GM12878 (cell line): ENCODE measurements at regions not wholly inside any gene's neighbourhood (a gene's known extent, or its start where the extent isn't known, plus 50 kb on each side); places are given as distances from the start of the nearest gene placed in this dataset.

Experiments used
- ATAC-seq: fragments of 200-7000 bp; cut with Tn5 transposase; 3 replicates; pipeline ENCODE4 v1.9.1; 2020; ENCODE audit warnings: mild to moderate bottlenecking, moderate library complexity
- BruUV-seq: library from RNA; stranded (reverse); fragments of 400-500 nt; replicated peaks from 2 replicates; lab custom pipeline; 2021; lab: Mats Ljungman, UMichigan
- CTCF ChIA-PET: fragments of 300-600 bp; sonication (Branson Sonifier 250); formaldehyde crosslinking; extraction: SDS; loops from one replicate; lab custom pipeline; 2021; ENCODE audit warnings: inconsistent platforms; lab: Yijun Ruan, JAX
- POLR2A ChIA-PET: fragments of 350-600 bp; formaldehyde crosslinking; extraction: SDS; loops from one replicate; lab custom pipeline; 2021; ENCODE audit warnings: inconsistent platforms; lab: Charles Lee
- RAD21 ChIA-PET: fragments of 300-600 bp; sonication (Branson Sonifier 250); formaldehyde crosslinking; loops from one replicate; lab custom pipeline; 2023; ENCODE audit warnings: antibody characterized with exemption; ENCODE audit not compliant: unreplicated experiment; lab: Charles Lee
- SMC1A ChIA-PET: fragments of 300-600 bp; sonication (Branson Sonifier 250); formaldehyde crosslinking; loops from one replicate; lab custom pipeline; 2023; ENCODE audit not compliant: unreplicated experiment, uncharacterized antibody; lab: Charles Lee
- DNase-seq: peaks from one replicate; pipeline ENCODE4 v3.0.0-alpha.2; 2011; ENCODE audit warnings: low read depth, low spot score
- FAIRE-seq: peaks from 3 replicates; lab custom pipeline; 2011; peaks lifted over from hg19 to GRCh38; lab: Jason Lieb, UNC
- H2AFZ ChIP-seq: 2 replicates; pipeline ENCODE4 v1.6.0; 2011; ENCODE audit warnings: low read depth, low read length, control low read depth; ENCODE audit not compliant: control insufficient read depth
- H3K27ac ChIP-seq: 2 replicates; pipeline ENCODE4 v1.5.1; 2011; ENCODE audit warnings: control low read depth; ENCODE audit not compliant: control insufficient read depth, insufficient read depth
- H3K27me3 ChIP-seq, 2 experiments: replicated peaks in 1 of 2; 2 replicates each; pipeline versions ENCODE4 v1.6.0 to v1.6.1; 2011; ENCODE audit warnings: low read length in 1 of 2; ENCODE audit not compliant: control insufficient read depth in 2 of 2, insufficient read depth in 2 of 2
- H3K36me3 ChIP-seq, 2 experiments: 2 replicates each; pipeline ENCODE4 v1.5.1; 2011; ENCODE audit warnings: low read length in 1 of 2; ENCODE audit not compliant: control insufficient read depth in 2 of 2, insufficient read depth in 2 of 2
- H3K4me1 ChIP-seq: 2 replicates; pipeline ENCODE4 v1.6.1; 2011; ENCODE audit warnings: mild to moderate bottlenecking, low read length, moderate library complexity, mixed read lengths; ENCODE audit not compliant: control insufficient read depth, insufficient read depth
- H3K4me2 ChIP-seq: 2 replicates; pipeline ENCODE4 v1.6.0; 2011; ENCODE audit warnings: control low read depth; ENCODE audit not compliant: control insufficient read depth, insufficient read depth
- H3K4me3 ChIP-seq: fragments of 200-600 bp; sonication (generic); 2 replicates; pipeline ENCODE4 v1.5.1; 2016
- H3K79me2 ChIP-seq: 2 replicates; pipeline ENCODE4 v1.6.0; 2011; ENCODE audit warnings: low read length; ENCODE audit not compliant: control insufficient read depth, insufficient read depth
- H3K9ac ChIP-seq: 2 replicates; pipeline ENCODE4 v1.8.0; 2011; ENCODE audit warnings: low read length, control low read depth, mixed read lengths; ENCODE audit not compliant: control insufficient read depth, insufficient read depth
- H3K9me3 ChIP-seq: replicated peaks from 3 replicates; pipeline ENCODE4 v1.5.1; 2011; ENCODE audit warnings: mild to moderate bottlenecking, low read length; ENCODE audit not compliant: control insufficient read depth, insufficient read depth
- H4K20me1 ChIP-seq: 2 replicates; pipeline ENCODE4 v1.6.0; 2011; ENCODE audit not compliant: control insufficient read depth, insufficient read depth
- ASH2L ChIP-seq: fragments of 300-600, 200-600 bp; sonication (generic); IDR thresholded peaks from 2 replicates; pipeline ENCODE4 v1.6.1; 2017; ENCODE audit warnings: low read depth, mild to moderate bottlenecking, borderline replicate concordance
- BCL3 ChIP-seq: IDR thresholded peaks from 2 replicates; pipeline ENCODE4 v1.6.1; 2011; ENCODE audit warnings: borderline replicate concordance, low read depth, mild to moderate bottlenecking, moderate library complexity, low read length; ENCODE audit not compliant: insufficient read depth, poor library complexity, severe bottlenecking
- GATAD2B ChIP-seq: fragments of 450-650 bp; conservative IDR thresholded peaks from 2 replicates; pipeline ENCODE4 v1.6.1; 2017; ENCODE audit warnings: low read depth, mild to moderate bottlenecking, moderate library complexity
- HCFC1 ChIP-seq: fragments of 150-350 bp; IDR thresholded peaks from 2 replicates; pipeline ENCODE4 v1.6.1; 2014; ENCODE audit warnings: low read length
- LARP7 ChIP-seq: fragments of 450-650 bp; IDR thresholded peaks from 2 replicates; pipeline ENCODE4 v1.6.1; 2017; ENCODE audit warnings: mild to moderate bottlenecking
- MTA3 ChIP-seq: IDR thresholded peaks from 2 replicates; pipeline ENCODE4 v1.6.1; 2012; ENCODE audit warnings: low read length, inconsistent platforms, borderline replicate concordance
- USF1 ChIP-seq: IDR thresholded peaks from 2 replicates; pipeline ENCODE4 v1.6.1; 2011; ENCODE audit warnings: borderline replicate concordance, low read depth, mild to moderate bottlenecking, moderate library complexity, mixed read lengths, low read length; ENCODE audit not compliant: insufficient read depth; ENCODE audit errors: extremely low read length
- ZBTB33 ChIP-seq: fragments of 450-650 bp; IDR thresholded peaks from 2 replicates; pipeline ENCODE4 v1.6.1; 2017; ENCODE audit warnings: mild to moderate bottlenecking
- ZBTB40 ChIP-seq: fragments of 450-650 bp; IDR thresholded peaks from 2 replicates; pipeline ENCODE4 v1.6.1; 2016; ENCODE audit warnings: mild to moderate bottlenecking, moderate library complexity, borderline replicate concordance
- ZNF687 ChIP-seq: fragments of 450-650 bp; IDR thresholded peaks from 2 replicates; pipeline ENCODE4 v1.6.1; 2017; ENCODE audit warnings: mild to moderate bottlenecking, moderate library complexity
- WGBS: methylation state at CpG from one replicate; pipeline ENCODE4 v1.1.6; 2016; ENCODE audit warnings: low lambda C conversion rate; ENCODE audit not compliant: insufficient replicate concordance, insufficient coverage; ENCODE audit errors: missing lambda C conversion rate; 5-methylcytosine and 5-hydroxymethylcytosine counted together
- in situ Hi-C: fragments of 300-500 bp; cut with MboI; formaldehyde crosslinking; loops from 9 replicates; pipeline ENCODE4 v1.14.3; 2018; ENCODE audit warnings: mixed read lengths
- intact Hi-C: fragments of 100-400 bp; cut with micrococcal nuclease; formaldehyde crosslinking; loops from one replicate; pipeline ENCODE4 v1.14.2; 2022; ENCODE audit not compliant: unreplicated experiment

- Histone ChIP-seq H4K20me1 (no peaks in the 10 kb centered on the region), H3K27me3 (no peaks in the 10 kb centered on the region; a peak in 1 of 4 replicates), H3K27ac (no peak overlapping the region), H3K9ac (no peak overlapping the region), H2AFZ (no peak overlapping the region), H3K79me2 (no peaks in the 10 kb centered on the region), H3K4me1 (no peaks in the 10 kb centered on the region), H3K4me2 (no peak overlapping the region), H3K9me3 (no peaks in the 10 kb centered on the region), H3K36me3 (no peaks in the 10 kb centered on the region), H3K4me3 (no peak overlapping the region)
- intact Hi-C loops (no loop called here), in situ Hi-C loops (no loop called here)
- no peak for ATAC-seq
- DNase-seq = no peak
- RAD21 ChIA-PET = no interaction called here
- CTCF ChIA-PET = no interaction called here
- no peak for FAIRE-seq
- POLR2A ChIA-PET = no interaction called here
- no TSS peak for BruUV-seq
- SMC1A ChIA-PET = no interaction called here
- 45% methylated on average over 11 of the region's 11 CpGs for WGBS
- no peak for TF ChIP-seq ZNF687
- TF ChIP-seq LARP7 = no peak
- TF ChIP-seq USF1 = no peak
- TF ChIP-seq GATAD2B = no peak
- TF ChIP-seq ZBTB40 = no peak
- TF ChIP-seq HCFC1 = no peak
- no peak for TF ChIP-seq ZBTB33
- TF ChIP-seq MTA3 = no peak
- TF ChIP-seq BCL3 = no peak
- no peak for TF ChIP-seq ASH2L
These were observed 151.7 kb upstream of the POU3F3 start for GRCh38 chr2:104702031-104702850.
